Left ventricle myocardium superior (tissue), 1 donor: ENCODE measurements at regions not wholly inside any gene's neighbourhood (a gene's known extent, or its start where the extent isn't known, plus 50 kb on each side); places are given as distances from the start of the nearest gene placed in this dataset.
"Not testable (repeated sequence)": the region's sequence is repeated elsewhere in the genome, so short reads cannot be mapped to it uniquely, and the experiment has no call there.

Experiments
- ATAC-seq: fragments of 200-7000 bp; cut with Tn5 transposase; one replicate; pipeline ENCODE4 v1.9.1; 2020; ENCODE audit warnings: mild to moderate bottlenecking, moderate library complexity
- DNase-seq: peaks from one replicate; pipeline ENCODE4 v3.0.0-alpha.2; 2020
- intact Hi-C: fragments of 100-400 bp; cut with micrococcal nuclease; formaldehyde crosslinking; loops from one replicate; pipeline ENCODE4 v1.11.0; 2022
- donor health status: DM: no; HTN: yes; CAD: no; lungs with severe emphysema.

- no peak for DNase-seq
- intact Hi-C loops, result no loop called here
- ATAC-seq, result no peak
These were observed 194.4 kb downstream of the KCNRG start for GRCh38 chr13:50209631-50210030.

- intact Hi-C loops, result no loop called here
- ATAC-seq (no peak), DNase-seq (no peak)
These were observed 198.3 kb downstream of the KCNRG start for GRCh38 chr13:50213526-50213925.

- DNase-seq, result no peak
- no peak for ATAC-seq
- intact Hi-C loops, result no loop called here
These were observed 199.3 kb downstream of the KCNRG start for GRCh38 chr13:50214514-50214913.

GRCh38 chr13:50215399-50215798, 200.2 kb downstream of the KCNRG start:
- intact Hi-C loops, result no loop called here

GRCh38 chr13:50219743-50220142, 204.5 kb downstream of the KCNRG start:
- intact Hi-C loops, result no loop called here
- no peak for ATAC-seq
- no peak for DNase-seq

More at GRCh38 chr13:50215399-50215798, 200.2 kb downstream of the KCNRG start:
- DNase-seq, result no peak
- ATAC-seq, result no peak

- no peak for ATAC-seq
- intact Hi-C loops, result no loop called here
- DNase-seq, result no peak
These were observed 205.7 kb downstream of the KCNRG start for GRCh38 chr13:50220938-50221337.

GRCh38 chr13:50222569-50223332, 207.5 kb downstream of the KCNRG start:
- ATAC-seq (peak; percentile 96), DNase-seq (peak; percentile 87)
- intact Hi-C loops, result no loop called here

GRCh38 chr13:50224534-50224933, 209.3 kb downstream of the KCNRG start:
- DNase-seq (no peak), ATAC-seq (no peak)
- intact Hi-C loops, result no loop called here

GRCh38 chr13:50225193-50226155, 210.2 kb downstream of the KCNRG start:
- DNase-seq (no peak), ATAC-seq (no peak)
- intact Hi-C loops, result no loop called here

GRCh38 chr13:50226515-50227155, 211.4 kb downstream of the KCNRG start:
- intact Hi-C loops, result no loop called here
- ATAC-seq (no peak), DNase-seq (no peak)

- no peak for ATAC-seq
- intact Hi-C loops, result no loop called here
- no peak for DNase-seq
These were observed 212.1 kb downstream of the KCNRG start for GRCh38 chr13:50227361-50227760.

- ATAC-seq, result no peak
- no peak for DNase-seq
- intact Hi-C loops, result no loop called here
These were observed 213.3 kb downstream of the KCNRG start for GRCh38 chr13:50228527-50228926.

GRCh38 chr13:50229960-50230661, 214.9 kb downstream of the KCNRG start:
- DNase-seq (no peak), ATAC-seq (peak; percentile 73)
- intact Hi-C loops, result no loop called here

GRCh38 chr13:50230662-50230978, 215.4 kb downstream of the KCNRG start:
- ATAC-seq (no peak), DNase-seq (no peak)
- intact Hi-C loops, result no loop called here

GRCh38 chr13:50233574-50233973, 218.3 kb downstream of the KCNRG start:
- ATAC-seq, intact Hi-C loops, DNase-seq: not testable (repeated sequence)

GRCh38 chr13:50235604-50236342, 220.5 kb downstream of the KCNRG start:
- no peak for ATAC-seq
- intact Hi-C loops, result no loop called here
- DNase-seq, result no peak

- DNase-seq, result no peak
- intact Hi-C loops, result no loop called here
- ATAC-seq, result no peak
These were observed 221.7 kb downstream of the KCNRG start for GRCh38 chr13:50236898-50237318.

- ATAC-seq (no peak), DNase-seq (no peak)
- intact Hi-C loops, result no loop called here
These were observed 223.7 kb downstream of the KCNRG start for GRCh38 chr13:50238922-50239321.

GRCh38 chr13:50241479-50241878, 226.2 kb downstream of the KCNRG start:
- intact Hi-C loops, result no loop called here
- ATAC-seq (no peak), DNase-seq (no peak)
